Liver (tissue), 8 donors: ENCODE measurements at regions not wholly inside any gene's neighbourhood (a gene's known extent, or its start where the extent isn't known, plus 50 kb on each side); places are given as distances from the start of the nearest gene placed in this dataset.

ENCODE experiments used
- DNase-seq: peaks from one replicate; pipeline ENCODE4 v3.0.0-alpha.2; 2017; ENCODE audit warnings: low spot score
- H3K27ac ChIP-seq, 2 donors: one replicate each; pipeline ENCODE4 v1.7.0; 2013; ENCODE audit warnings: inconsistent platforms in 2 of 2, low read length in 2 of 2, control low read depth in 1 of 2, low read depth in 1 of 2, mild to moderate bottlenecking in 1 of 2
- H3K27me3 ChIP-seq, 4 donors: one replicate each; pipeline versions ENCODE4 v1.6.1 to v1.7.0; 2013; ENCODE audit warnings: low read length in 3 of 4, inconsistent platforms in 1 of 4, mild to moderate bottlenecking in 1 of 4, moderate library complexity in 1 of 4; ENCODE audit not compliant: control insufficient read depth in 4 of 4, insufficient read depth in 4 of 4
- H3K36me3 ChIP-seq, 4 donors: one replicate each; pipeline versions ENCODE4 v1.6.1 to v1.7.0; 2013; ENCODE audit warnings: low read length in 3 of 4, mild to moderate bottlenecking in 3 of 4, low read depth in 1 of 4, moderate library complexity in 1 of 4; ENCODE audit not compliant: control insufficient read depth in 4 of 4, insufficient read depth in 3 of 4
- H3K4me1 ChIP-seq, 4 donors: one replicate each; pipeline versions ENCODE4 v1.6.1 to v1.7.0; 2013; ENCODE audit warnings: low read length in 3 of 4, mild to moderate bottlenecking in 3 of 4, moderate library complexity in 1 of 4; ENCODE audit not compliant: control insufficient read depth in 4 of 4, insufficient read depth in 4 of 4
- H3K4me3 ChIP-seq, 3 donors: one replicate each; pipeline versions ENCODE4 v1.6.1 to v1.7.0; 2013; ENCODE audit warnings: low read length in 3 of 3, control low read depth in 1 of 3, low read depth in 1 of 3, mild to moderate bottlenecking in 1 of 3
- H3K9ac ChIP-seq, 2 donors: one replicate each; pipeline ENCODE4 v1.7.0; 2013; ENCODE audit warnings: low read length in 2 of 2, mild to moderate bottlenecking in 2 of 2, moderate library complexity in 2 of 2, control low read depth in 1 of 2, low read depth in 1 of 2
- H3K9me3 ChIP-seq, 4 donors: one replicate each; pipeline versions ENCODE4 v1.6.1 to v1.7.0; 2013; ENCODE audit warnings: low read length in 3 of 4; ENCODE audit not compliant: control insufficient read depth in 4 of 4
- EGR1 ChIP-seq, 2 donors: IDR thresholded peaks; 2 replicates each; pipeline ENCODE4 v1.6.1; 2016 to 2018; ENCODE audit warnings: antibody characterized with exemption in 2 of 2, low read depth in 2 of 2
- FOXA2 ChIP-seq: IDR thresholded peaks from 2 replicates; pipeline ENCODE4 v1.6.1; 2016; ENCODE audit warnings: antibody characterized with exemption
- GABPA ChIP-seq, 2 donors: IDR thresholded peaks in 1 of 2; conservative IDR thresholded peaks in 1 of 2; 2 replicates each; pipeline ENCODE4 v1.6.1; 2016; ENCODE audit warnings: antibody characterized with exemption in 2 of 2, mild to moderate bottlenecking in 1 of 2, moderate library complexity in 1 of 2
- HNF4G ChIP-seq: IDR thresholded peaks from 2 replicates; pipeline ENCODE4 v1.6.1; 2016; ENCODE audit warnings: antibody characterized with exemption
- JUND ChIP-seq, 2 donors: IDR thresholded peaks; 2 replicates each; pipeline ENCODE4 v1.6.1; 2016; ENCODE audit warnings: antibody characterized with exemption in 2 of 2
- RAD21 ChIP-seq, 2 donors: IDR thresholded peaks; 2 replicates each; pipeline ENCODE4 v1.6.1; 2016; ENCODE audit warnings: antibody characterized with exemption in 2 of 2, mild to moderate bottlenecking in 2 of 2
- RXRA ChIP-seq, 2 donors: IDR thresholded peaks; 2 replicates each; pipeline ENCODE4 v1.6.1; 2017 to 2018; ENCODE audit warnings: antibody characterized with exemption in 2 of 2, mild to moderate bottlenecking in 1 of 2
- SP1 ChIP-seq: IDR thresholded peaks from 2 replicates; pipeline ENCODE4 v1.6.1; 2018; ENCODE audit warnings: antibody characterized with exemption, mild to moderate bottlenecking
- YY1 ChIP-seq: IDR thresholded peaks from 2 replicates; pipeline ENCODE4 v1.6.1; 2016; ENCODE audit warnings: antibody characterized with exemption, mild to moderate bottlenecking
- WGBS: extraction: QIAGEN DNeasy Blood & Tissue Kit; methylation state at CpG from one replicate; pipeline ENCODE4 v1.1.7; 2013; 5-methylcytosine and 5-hydroxymethylcytosine counted together
- TF ChIP-seq, protein P1 (sequence below): IDR thresholded peaks from 2 replicates; pipeline ENCODE4 v1.6.1; 2016; ENCODE audit warnings: antibody characterized with exemption
- TF ChIP-seq, protein P2 (sequence below): IDR thresholded peaks from 2 replicates; pipeline ENCODE4 v1.6.1; 2016; ENCODE audit warnings: antibody characterized with exemption
- TF ChIP-seq, protein P3 (sequence below): IDR thresholded peaks from 2 replicates; pipeline ENCODE4 v1.6.1; 2016; ENCODE audit warnings: antibody characterized with exemption
- TF ChIP-seq, protein P4 (sequence below): IDR thresholded peaks from 2 replicates; pipeline ENCODE4 v1.6.1; 2016; ENCODE audit warnings: antibody characterized with exemption, mild to moderate bottlenecking
- TF ChIP-seq, protein P5 (sequence below): fragments of 150-350 bp; IDR thresholded peaks from 2 replicates; pipeline ENCODE4 v1.5.1; 2017; ENCODE audit warnings: improper control_type of control experiment, low read depth, low read length; ENCODE audit not compliant: missing input control
- donor health status: healthy.
- donor health status: healthy.
- donor health status: healthy.
- donor health status: healthy.
- donor health status: healthy.

DNA sequence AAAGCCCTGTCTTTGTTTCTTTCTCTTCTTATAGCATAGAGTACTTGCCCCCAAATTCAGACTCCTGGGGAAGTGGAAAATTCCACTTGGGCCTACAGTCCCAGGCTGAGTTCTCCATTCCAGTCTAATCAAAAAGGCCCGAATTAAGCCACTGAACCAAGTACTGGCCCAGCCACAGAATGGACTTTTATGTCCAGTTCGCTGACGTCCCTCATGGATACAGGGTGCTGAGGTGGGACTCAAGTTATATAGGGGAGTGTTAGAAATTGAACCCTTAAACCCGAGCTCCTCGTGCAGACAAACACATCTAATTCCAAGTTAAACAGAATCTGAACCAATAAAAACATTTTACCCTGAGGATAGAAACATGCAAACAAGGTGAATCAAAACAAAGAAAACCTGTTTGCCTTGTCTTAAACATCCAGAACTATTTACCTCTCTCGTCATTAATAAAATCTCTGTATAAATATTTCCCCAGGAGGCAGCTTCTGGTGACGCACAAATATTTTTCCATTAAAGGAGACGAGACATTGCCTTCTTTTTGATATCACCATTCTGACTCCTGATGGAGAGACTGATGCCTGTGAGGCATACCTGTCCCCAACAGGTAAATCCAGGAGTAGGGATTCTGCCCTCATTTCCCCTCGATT is 136.8 kb upstream of the ARL4C start (continued):
- TF ChIP-seq FOXA2 (no peak), JUND (IDR thresholded peaks at IDR 0.05) (no peak), YY1 (no peak), RAD21 (IDR thresholded peaks at IDR 0.05) (no peak)

DNA sequence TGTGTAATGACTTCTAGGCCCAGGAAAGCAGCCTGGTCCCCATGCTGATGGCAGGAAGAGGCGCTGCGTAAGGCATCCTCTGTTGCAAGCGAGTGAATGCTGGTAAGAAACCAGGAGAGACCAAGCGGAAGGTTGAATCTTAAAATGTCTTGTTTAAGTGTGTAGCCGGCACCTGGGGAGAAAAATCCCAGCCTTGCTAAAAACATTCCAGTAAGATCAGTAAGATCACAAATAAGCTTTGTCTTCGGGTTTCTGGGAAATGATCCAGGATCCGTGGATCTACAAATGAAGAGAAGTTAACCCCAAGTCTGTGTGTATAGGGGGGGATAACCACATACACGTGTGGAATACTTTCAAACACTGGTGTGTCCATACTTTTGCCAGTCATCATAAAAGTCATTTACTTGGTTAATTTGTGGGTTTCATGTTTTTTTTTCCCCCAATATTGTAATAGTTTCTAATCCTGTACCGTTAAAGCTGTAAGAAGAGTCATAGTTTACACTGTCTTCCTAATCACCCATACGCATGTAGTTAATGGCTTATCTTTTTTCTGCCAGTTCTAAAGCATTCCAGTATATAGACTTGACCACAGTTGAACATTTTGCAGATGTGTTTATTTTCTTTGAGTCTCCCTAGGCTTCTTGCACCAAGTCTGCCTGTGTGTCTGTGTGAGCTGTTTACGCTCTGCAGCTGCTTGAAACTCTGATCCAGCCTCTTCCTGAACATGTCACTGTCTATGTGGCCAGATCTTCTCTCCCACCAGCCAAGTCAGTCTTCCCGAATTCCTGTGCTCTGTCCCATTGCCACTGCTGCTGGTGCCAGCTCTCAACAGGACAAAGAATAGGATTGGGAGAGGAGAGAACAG is 135.9 kb upstream of the ARL4C start:
- Histone ChIP-seq H3K36me3 (no peaks in the 10 kb centered on the region), H3K9ac (no peak overlapping the region), H3K4me1 (no peaks in the 10 kb centered on the region), H3K9me3 (no peaks in the 10 kb centered on the region), H3K27me3 (no peaks in the 10 kb centered on the region), H3K27ac (no peak overlapping the region), H3K4me3 (no peak overlapping the region)
- TF ChIP-seq GABPA (IDR thresholded peaks at IDR 0.05 in 1 of 2, conservative IDR thresholded peaks at IDR 0.05 in 1 of 2) (no peak), RXRA (IDR thresholded peaks at IDR 0.05) (no peak), SP1 (no peak), JUND (IDR thresholded peaks at IDR 0.05) (no peak)
- TF ChIP-seq, protein P1, sequence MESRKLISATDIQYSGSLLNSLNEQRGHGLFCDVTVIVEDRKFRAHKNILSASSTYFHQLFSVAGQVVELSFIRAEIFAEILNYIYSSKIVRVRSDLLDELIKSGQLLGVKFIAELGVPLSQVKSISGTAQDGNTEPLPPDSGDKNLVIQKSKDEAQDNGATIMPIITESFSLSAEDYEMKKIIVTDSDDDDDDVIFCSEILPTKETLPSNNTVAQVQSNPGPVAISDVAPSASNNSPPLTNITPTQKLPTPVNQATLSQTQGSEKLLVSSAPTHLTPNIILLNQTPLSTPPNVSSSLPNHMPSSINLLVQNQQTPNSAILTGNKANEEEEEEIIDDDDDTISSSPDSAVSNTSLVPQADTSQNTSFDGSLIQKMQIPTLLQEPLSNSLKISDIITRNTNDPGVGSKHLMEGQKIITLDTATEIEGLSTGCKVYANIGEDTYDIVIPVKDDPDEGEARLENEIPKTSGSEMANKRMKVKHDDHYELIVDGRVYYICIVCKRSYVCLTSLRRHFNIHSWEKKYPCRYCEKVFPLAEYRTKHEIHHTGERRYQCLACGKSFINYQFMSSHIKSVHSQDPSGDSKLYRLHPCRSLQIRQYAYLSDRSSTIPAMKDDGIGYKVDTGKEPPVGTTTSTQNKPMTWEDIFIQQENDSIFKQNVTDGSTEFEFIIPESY, result no peak
- TF ChIP-seq, protein P2, sequence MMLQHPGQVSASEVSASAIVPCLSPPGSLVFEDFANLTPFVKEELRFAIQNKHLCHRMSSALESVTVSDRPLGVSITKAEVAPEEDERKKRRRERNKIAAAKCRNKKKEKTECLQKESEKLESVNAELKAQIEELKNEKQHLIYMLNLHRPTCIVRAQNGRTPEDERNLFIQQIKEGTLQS, result no peak
- DNase-seq, result no peak
- 81% methylated on average over 12 of the region's 12 CpGs for WGBS

DNA sequence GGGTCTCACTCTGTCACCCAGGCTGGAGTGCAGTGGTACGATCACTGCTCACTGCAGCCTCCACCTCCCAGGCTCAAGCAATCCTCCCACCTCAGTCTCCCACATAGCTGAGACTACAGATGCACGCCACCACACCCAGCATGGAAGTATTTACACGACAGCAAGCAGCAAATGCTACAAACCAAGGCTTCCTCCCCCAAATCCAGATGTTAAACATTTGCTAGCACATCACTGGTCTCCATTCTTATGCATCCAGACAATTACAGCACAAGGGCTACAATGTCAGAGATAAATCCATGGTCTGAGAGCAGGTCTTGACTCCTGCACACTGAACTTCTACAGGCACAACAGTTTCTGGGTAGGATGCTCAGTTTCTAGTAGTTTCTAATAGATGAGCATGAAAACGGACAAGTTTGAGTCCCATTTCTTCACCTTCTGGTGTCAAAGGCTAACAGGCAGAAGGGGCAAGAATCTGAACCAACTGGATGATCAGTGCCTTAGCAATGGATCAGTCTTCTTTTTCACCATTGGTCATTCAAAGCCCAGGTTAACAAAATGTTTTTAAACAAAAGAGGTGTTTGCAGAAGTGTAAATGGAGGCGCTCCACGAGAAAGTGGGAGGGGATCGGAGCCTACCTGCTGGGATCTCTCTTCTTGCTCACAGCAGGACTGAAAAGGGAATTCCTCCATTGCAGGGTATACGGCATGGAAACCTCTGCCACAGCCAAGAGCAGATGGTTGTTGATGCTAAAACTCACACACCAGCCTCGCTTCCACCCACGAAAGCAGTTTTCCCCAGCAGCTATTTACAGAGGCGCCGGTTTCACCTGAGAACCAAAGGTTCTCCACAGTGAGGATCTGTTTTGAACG is 135.0 kb upstream of the ARL4C start:
- no peak overlapping the region for H3K27ac ChIP-seq
- no peak overlapping the region for H3K9ac ChIP-seq
- no peak for DNase-seq

More for the DNA sequence above, 135.0 kb upstream of the ARL4C start:
- Histone ChIP-seq H3K36me3 (no peaks in the 10 kb centered on the region), H3K4me3 (no peak overlapping the region), H3K27me3 (no peaks in the 10 kb centered on the region), H3K4me1 (no peaks in the 10 kb centered on the region), H3K9me3 (no peaks in the 10 kb centered on the region)
- TF ChIP-seq, protein P2, result no peak
- TF ChIP-seq JUND (IDR thresholded peaks at IDR 0.05) (no peak), SP1 (no peak), GABPA (IDR thresholded peaks at IDR 0.05 in 1 of 2, conservative IDR thresholded peaks at IDR 0.05 in 1 of 2) (no peak), EGR1 (IDR thresholded peaks at IDR 0.05; ENCODE audit: low read depth in 2 of 2) (no peak), FOXA2 (no peak), YY1 (no peak), HNF4G (no peak)
- TF ChIP-seq, protein P3, sequence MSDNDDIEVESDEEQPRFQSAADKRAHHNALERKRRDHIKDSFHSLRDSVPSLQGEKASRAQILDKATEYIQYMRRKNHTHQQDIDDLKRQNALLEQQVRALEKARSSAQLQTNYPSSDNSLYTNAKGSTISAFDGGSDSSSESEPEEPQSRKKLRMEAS, result no peak
- TF ChIP-seq, protein P4, sequence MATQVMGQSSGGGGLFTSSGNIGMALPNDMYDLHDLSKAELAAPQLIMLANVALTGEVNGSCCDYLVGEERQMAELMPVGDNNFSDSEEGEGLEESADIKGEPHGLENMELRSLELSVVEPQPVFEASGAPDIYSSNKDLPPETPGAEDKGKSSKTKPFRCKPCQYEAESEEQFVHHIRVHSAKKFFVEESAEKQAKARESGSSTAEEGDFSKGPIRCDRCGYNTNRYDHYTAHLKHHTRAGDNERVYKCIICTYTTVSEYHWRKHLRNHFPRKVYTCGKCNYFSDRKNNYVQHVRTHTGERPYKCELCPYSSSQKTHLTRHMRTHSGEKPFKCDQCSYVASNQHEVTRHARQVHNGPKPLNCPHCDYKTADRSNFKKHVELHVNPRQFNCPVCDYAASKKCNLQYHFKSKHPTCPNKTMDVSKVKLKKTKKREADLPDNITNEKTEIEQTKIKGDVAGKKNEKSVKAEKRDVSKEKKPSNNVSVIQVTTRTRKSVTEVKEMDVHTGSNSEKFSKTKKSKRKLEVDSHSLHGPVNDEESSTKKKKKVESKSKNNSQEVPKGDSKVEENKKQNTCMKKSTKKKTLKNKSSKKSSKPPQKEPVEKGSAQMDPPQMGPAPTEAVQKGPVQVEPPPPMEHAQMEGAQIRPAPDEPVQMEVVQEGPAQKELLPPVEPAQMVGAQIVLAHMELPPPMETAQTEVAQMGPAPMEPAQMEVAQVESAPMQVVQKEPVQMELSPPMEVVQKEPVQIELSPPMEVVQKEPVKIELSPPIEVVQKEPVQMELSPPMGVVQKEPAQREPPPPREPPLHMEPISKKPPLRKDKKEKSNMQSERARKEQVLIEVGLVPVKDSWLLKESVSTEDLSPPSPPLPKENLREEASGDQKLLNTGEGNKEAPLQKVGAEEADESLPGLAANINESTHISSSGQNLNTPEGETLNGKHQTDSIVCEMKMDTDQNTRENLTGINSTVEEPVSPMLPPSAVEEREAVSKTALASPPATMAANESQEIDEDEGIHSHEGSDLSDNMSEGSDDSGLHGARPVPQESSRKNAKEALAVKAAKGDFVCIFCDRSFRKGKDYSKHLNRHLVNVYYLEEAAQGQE, result no peak
- TF ChIP-seq, protein P5, sequence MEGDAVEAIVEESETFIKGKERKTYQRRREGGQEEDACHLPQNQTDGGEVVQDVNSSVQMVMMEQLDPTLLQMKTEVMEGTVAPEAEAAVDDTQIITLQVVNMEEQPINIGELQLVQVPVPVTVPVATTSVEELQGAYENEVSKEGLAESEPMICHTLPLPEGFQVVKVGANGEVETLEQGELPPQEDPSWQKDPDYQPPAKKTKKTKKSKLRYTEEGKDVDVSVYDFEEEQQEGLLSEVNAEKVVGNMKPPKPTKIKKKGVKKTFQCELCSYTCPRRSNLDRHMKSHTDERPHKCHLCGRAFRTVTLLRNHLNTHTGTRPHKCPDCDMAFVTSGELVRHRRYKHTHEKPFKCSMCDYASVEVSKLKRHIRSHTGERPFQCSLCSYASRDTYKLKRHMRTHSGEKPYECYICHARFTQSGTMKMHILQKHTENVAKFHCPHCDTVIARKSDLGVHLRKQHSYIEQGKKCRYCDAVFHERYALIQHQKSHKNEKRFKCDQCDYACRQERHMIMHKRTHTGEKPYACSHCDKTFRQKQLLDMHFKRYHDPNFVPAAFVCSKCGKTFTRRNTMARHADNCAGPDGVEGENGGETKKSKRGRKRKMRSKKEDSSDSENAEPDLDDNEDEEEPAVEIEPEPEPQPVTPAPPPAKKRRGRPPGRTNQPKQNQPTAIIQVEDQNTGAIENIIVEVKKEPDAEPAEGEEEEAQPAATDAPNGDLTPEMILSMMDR, result no peak
- TF ChIP-seq, protein P1, result no peak
- 76% methylated on average over 13 of the region's 13 CpGs for WGBS
